Panc1 (cell line): ENCODE measurements at regions not wholly inside any gene's neighbourhood (a gene's known extent, or its start where the extent isn't known, plus 50 kb on each side); places are given as distances from the start of the nearest gene placed in this dataset.

Experiments used
- POLR2AphosphoS5 ChIP-seq: IDR thresholded peaks from 2 replicates; pipeline ENCODE4 v1.6.1; 2012; ENCODE audit warnings: mild to moderate bottlenecking, low read depth, low read length, moderate library complexity
- SIN3A ChIP-seq: IDR thresholded peaks from 2 replicates; pipeline ENCODE4 v1.6.1; 2012; ENCODE audit warnings: low read depth, mild to moderate bottlenecking, low read length, moderate library complexity, borderline replicate concordance; ENCODE audit not compliant: insufficient read depth

- TF ChIP-seq SIN3A = no peak
- TF ChIP-seq POLR2AphosphoS5 = no peak
Measured at GRCh38 chr3:23083701-23084100, 119.4 kb upstream of the UBE2E2 start.
